MM.1S (cell line): ENCODE measurements at regions not wholly inside any gene's neighbourhood (a gene's known extent, or its start where the extent isn't known, plus 50 kb on each side); places are given as distances from the start of the nearest gene placed in this dataset.
A peak's percentile ranks its signal among the peaks of the same experiment; 100 is the strongest.

Source experiments
- DNase-seq: peaks from one replicate; pipeline ENCODE4 v3.0.0-alpha.2; 2015
- H2AFZ ChIP-seq: fragments of 300-600 bp; sonication (generic); 2 replicates; pipeline ENCODE4 v1.6.0; 2016; ENCODE audit warnings: antibody characterized with exemption, low read length
- H3F3A ChIP-seq: fragments of 300-600 bp; sonication (generic); 2 replicates; pipeline ENCODE4 v1.6.1; 2016; ENCODE audit warnings: mild to moderate bottlenecking, antibody characterized with exemption, low read length, moderate library complexity, mixed read lengths; ENCODE audit not compliant: insufficient read depth
- H3K27ac ChIP-seq: fragments of 300-600 bp; sonication (generic); 2 replicates; pipeline ENCODE4 v1.5.1; 2016; ENCODE audit warnings: mild to moderate bottlenecking, low read length
- H3K27me3 ChIP-seq: fragments of 300-600 bp; sonication (generic); replicated peaks from 2 replicates; pipeline ENCODE4 v1.6.0; 2016; ENCODE audit warnings: low read length; ENCODE audit not compliant: insufficient read depth
- H3K36me3 ChIP-seq: fragments of 300-600 bp; sonication (generic); replicated peaks from 2 replicates; pipeline ENCODE4 v1.6.1; 2016; ENCODE audit warnings: mild to moderate bottlenecking, low read length, mixed read lengths; ENCODE audit not compliant: insufficient read depth
- H3K4me1 ChIP-seq: fragments of 300-600 bp; sonication (generic); 2 replicates; pipeline ENCODE4 v1.6.1; 2016; ENCODE audit warnings: low read length, mixed read lengths
- H3K4me2 ChIP-seq: fragments of 300-600 bp; sonication (generic); 2 replicates; pipeline ENCODE4 v1.6.0; 2016; ENCODE audit warnings: low read depth, low read length
- H3K4me3 ChIP-seq: fragments of 300-600 bp; sonication (generic); 2 replicates; pipeline ENCODE4 v1.5.1; 2016; ENCODE audit warnings: low read length, mixed read lengths
- H3K79me2 ChIP-seq: fragments of 300-600 bp; sonication (generic); 2 replicates; pipeline ENCODE4 v1.6.1; 2016; ENCODE audit warnings: mixed run types, low read length, mixed read lengths
- H3K9ac ChIP-seq: fragments of 300-600 bp; sonication (generic); 2 replicates; pipeline ENCODE4 v1.6.1; 2016; ENCODE audit warnings: low read length, mixed read lengths
- H3K9me2 ChIP-seq: fragments of 300-600 bp; sonication (generic); replicated peaks from 2 replicates; pipeline ENCODE4 v1.6.1; 2016; ENCODE audit warnings: mild to moderate bottlenecking, low read length, mixed read lengths; ENCODE audit not compliant: insufficient read depth
- H3K9me3 ChIP-seq: fragments of 300-600 bp; sonication (generic); replicated peaks from 2 replicates; pipeline ENCODE4 v1.6.1; 2016; ENCODE audit warnings: mild to moderate bottlenecking, low read length, mixed read lengths; ENCODE audit not compliant: insufficient read depth
- H4K20me1 ChIP-seq: fragments of 300-600 bp; sonication (generic); 2 replicates; pipeline ENCODE4 v1.6.1; 2016; ENCODE audit warnings: mild to moderate bottlenecking, low read length, moderate library complexity, mixed read lengths; ENCODE audit not compliant: insufficient read depth
- CTCF ChIP-seq: fragments of 300-600 bp; sonication (generic); IDR thresholded peaks from 2 replicates; pipeline ENCODE4 v1.5.1; 2016; ENCODE audit warnings: antibody characterized with exemption, low read length, mixed read lengths
- EZH2 ChIP-seq: fragments of 300-600 bp; sonication (generic); optimal IDR thresholded peaks from 2 replicates; pipeline ENCODE3; 2017; ENCODE audit warnings: low read depth, mild to moderate bottlenecking, antibody characterized with exemption, low read length, mixed read lengths
- EZH2phosphoT487 ChIP-seq: fragments of 300-600 bp; sonication (generic); IDR thresholded peaks from 2 replicates; pipeline ENCODE4 v1.6.1; 2018; ENCODE audit warnings: antibody characterized with exemption, low read length

GRCh38 chr1:191174298-191174697 is 696.6 kb upstream of the BRINP3 start:
- TF ChIP-seq EZH2phosphoT487 (no peak), EZH2 (no peak), CTCF (no peak)
- peak overlapping the region; percentile 46 for H3K4me2 ChIP-seq
- H3K4me3 ChIP-seq, result peak overlapping the region; percentile 26; the same call in 1 of the 2 replicates
- no peaks in the 10 kb centered on the region for H3K27me3 ChIP-seq
- peaks cover 19% of the 10 kb centered on the region for H3K4me1 ChIP-seq
- no peaks in the 10 kb centered on the region for H3K36me3 ChIP-seq
- peak overlapping the region; percentile 49; the same call in 1 of the 2 replicates for H3K27ac ChIP-seq
- no peaks in the 10 kb centered on the region for H3K9me2 ChIP-seq
- peak overlapping the region; percentile 28 for H2AFZ ChIP-seq
- H3F3A ChIP-seq, result peaks cover 8% of the 10 kb centered on the region; the same call in 1 of the 2 replicates
- no peaks in the 10 kb centered on the region for H4K20me1 ChIP-seq
- H3K9me3 ChIP-seq, result no peaks in the 10 kb centered on the region
- peak; percentile 86 for DNase-seq
- H3K9ac ChIP-seq, result peak overlapping the region; percentile 4; the same call in 1 of the 2 replicates
- no peaks in the 10 kb centered on the region for H3K79me2 ChIP-seq

GRCh38 chr1:191176131-191176530 is 698.5 kb upstream of the BRINP3 start:
- no peaks in the 10 kb centered on the region for H3K79me2 ChIP-seq
- no peaks in the 10 kb centered on the region for H3K27me3 ChIP-seq
- no peaks in the 10 kb centered on the region for H3K9me3 ChIP-seq
- no peaks in the 10 kb centered on the region for H3K36me3 ChIP-seq
- no peak for DNase-seq
- H2AFZ ChIP-seq, result no peak overlapping the region
- no peak for TF ChIP-seq CTCF
- no peak for TF ChIP-seq EZH2
- TF ChIP-seq EZH2phosphoT487, result no peak
- no peaks in the 10 kb centered on the region for H4K20me1 ChIP-seq
- no peaks in the 10 kb centered on the region for H3K9me2 ChIP-seq
- no peak overlapping the region for H3K4me2 ChIP-seq
- peaks cover 19% of the 10 kb centered on the region for H3K4me1 ChIP-seq
- peaks cover 8% of the 10 kb centered on the region; the same call in 1 of the 2 replicates for H3F3A ChIP-seq
- no peak overlapping the region for H3K27ac ChIP-seq
- no peak overlapping the region for H3K4me3 ChIP-seq
- H3K9ac ChIP-seq, result no peak overlapping the region

- no peaks in the 10 kb centered on the region for H3K79me2 ChIP-seq
- no peak overlapping the region for H3K9ac ChIP-seq
- no peaks in the 10 kb centered on the region for H3K9me3 ChIP-seq
- no peaks in the 10 kb centered on the region for H3F3A ChIP-seq
- TF ChIP-seq EZH2, result no peak
- TF ChIP-seq EZH2phosphoT487, result no peak
- no peak for TF ChIP-seq CTCF
- H3K9me2 ChIP-seq, result no peaks in the 10 kb centered on the region
- no peak overlapping the region for H3K4me3 ChIP-seq
- H3K4me1 ChIP-seq, result no peaks in the 10 kb centered on the region
- H4K20me1 ChIP-seq, result no peaks in the 10 kb centered on the region
- no peaks in the 10 kb centered on the region for H3K36me3 ChIP-seq
- H2AFZ ChIP-seq, result no peak overlapping the region
- H3K4me2 ChIP-seq, result no peak overlapping the region
- no peaks in the 10 kb centered on the region for H3K27me3 ChIP-seq
- no peak for DNase-seq
- H3K27ac ChIP-seq, result no peak overlapping the region
Observed at GRCh38 chr1:191206513-191207207, 729.0 kb upstream of the BRINP3 start.
